Activated naive CD4-positive, alpha-beta T cell treated with anti-CD3 and anti-CD28 coated beads, Interleukin-2, amount 10 ng/mL, durations not matched to agents 7 days and 5 days (primary cell): ENCODE measurements at regions not wholly inside any gene's neighbourhood (a gene's known extent, or its start where the extent isn't known, plus 50 kb on each side); places are given as distances from the start of the nearest gene placed in this dataset.
"Not testable (repeated sequence)": the region's sequence is repeated elsewhere in the genome, so short reads cannot be mapped to it uniquely, and the experiment has no call there.

Experiments used
- CTCF ChIA-PET: fragments of 350-600 bp; sonication (Branson Sonifier 250); formaldehyde crosslinking; loops from one replicate; lab custom pipeline; 2021; ENCODE audit warnings: antibody characterized with exemption; lab: Charles Lee
- DNase-seq: peaks from one replicate; pipeline ENCODE4 v3.0.0-alpha.2; 2020
- H3K27ac Mint-ChIP-seq: one replicate; pipeline ENCODE4 v1.8.0; 2021; ENCODE audit warnings: mild to moderate bottlenecking, moderate library complexity, mixed read lengths
- H3K27me3 Mint-ChIP-seq: one replicate; pipeline ENCODE4 v1.8.0; 2021; ENCODE audit warnings: mild to moderate bottlenecking, mixed read lengths
- H3K36me3 Mint-ChIP-seq: one replicate; pipeline ENCODE4 v1.8.0; 2021; ENCODE audit warnings: mixed read lengths
- H3K4me1 Mint-ChIP-seq: one replicate; pipeline ENCODE4 v1.8.0; 2021; ENCODE audit warnings: mixed read lengths
- H3K4me3 Mint-ChIP-seq: one replicate; pipeline ENCODE4 v1.8.0; 2021; ENCODE audit warnings: mild to moderate bottlenecking, moderate library complexity, mixed read lengths
- H3K9me3 Mint-ChIP-seq: one replicate; pipeline ENCODE4 v1.8.0; 2021; ENCODE audit warnings: mixed read lengths

DNA sequence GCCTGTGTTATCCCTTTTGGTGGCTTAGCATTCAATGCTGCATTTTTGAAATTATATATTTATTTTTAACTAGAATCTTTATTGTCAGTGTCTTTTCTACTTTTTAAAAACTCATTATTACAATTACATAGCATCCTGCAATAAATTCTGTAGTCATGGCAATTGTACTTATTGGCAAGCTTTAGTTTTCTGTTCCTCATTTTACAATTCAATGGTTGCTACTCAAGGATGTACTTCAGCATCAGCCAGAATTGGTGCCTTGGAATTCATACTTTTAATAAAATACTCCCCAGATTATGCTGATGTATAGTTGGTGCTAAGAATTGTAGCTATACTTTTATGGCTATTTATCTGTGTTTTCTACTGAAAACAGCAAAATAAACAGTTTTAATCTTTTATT lies 1756.8 kb upstream of the SEL1L start:
- CTCF ChIA-PET, result interaction anchor here (1.6 kb wide), 1 partner anchor 10 kb away, joined by 6 read pairs; no protein-coding TSS in a partner anchor
- Mint-ChIP-seq H3K36me3 (no peaks in the 10 kb centered on the region), H3K9me3 (peaks cover 7% of the 10 kb centered on the region)

DNA sequence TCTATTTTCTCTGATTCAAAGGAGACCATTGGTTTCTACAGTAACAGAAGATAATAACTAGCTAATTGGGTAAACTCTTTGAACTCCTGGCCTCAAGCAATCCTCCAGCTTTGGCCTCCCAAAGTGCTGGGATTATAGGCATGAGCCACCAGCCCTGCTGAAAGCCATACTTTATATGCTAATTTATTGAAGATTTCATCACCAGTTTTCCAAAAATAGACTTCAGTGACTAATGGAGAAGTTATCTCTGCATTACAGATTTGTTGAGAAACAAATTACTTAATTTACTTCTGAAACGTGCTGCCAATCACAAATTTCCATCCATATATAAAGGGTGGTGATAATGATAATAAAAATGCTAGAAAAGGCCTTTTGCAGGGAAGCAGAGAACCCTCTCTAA lies 1758.1 kb upstream of the SEL1L start:
- no peak overlapping the region for H3K4me3 Mint-ChIP-seq
- H3K36me3 Mint-ChIP-seq, result no peaks in the 10 kb centered on the region
- H3K27me3 Mint-ChIP-seq, result no peaks in the 10 kb centered on the region
- peaks cover 7% of the 10 kb centered on the region for H3K9me3 Mint-ChIP-seq
- DNase-seq, result no peak
- no peaks in the 10 kb centered on the region for H3K4me1 Mint-ChIP-seq
- no peak overlapping the region for H3K27ac Mint-ChIP-seq
- CTCF ChIA-PET, result interaction anchor here (1.6 kb wide), 1 partner anchor 8 kb away, joined by 6 read pairs; no protein-coding TSS in a partner anchor

More for the DNA sequence above, 1756.8 kb upstream of the SEL1L start:
- no peak overlapping the region for H3K27ac Mint-ChIP-seq
- DNase-seq, result no peak
- H3K27me3 Mint-ChIP-seq, result no peaks in the 10 kb centered on the region
- H3K4me1 Mint-ChIP-seq, result no peaks in the 10 kb centered on the region
- H3K4me3 Mint-ChIP-seq, result no peak overlapping the region

DNA sequence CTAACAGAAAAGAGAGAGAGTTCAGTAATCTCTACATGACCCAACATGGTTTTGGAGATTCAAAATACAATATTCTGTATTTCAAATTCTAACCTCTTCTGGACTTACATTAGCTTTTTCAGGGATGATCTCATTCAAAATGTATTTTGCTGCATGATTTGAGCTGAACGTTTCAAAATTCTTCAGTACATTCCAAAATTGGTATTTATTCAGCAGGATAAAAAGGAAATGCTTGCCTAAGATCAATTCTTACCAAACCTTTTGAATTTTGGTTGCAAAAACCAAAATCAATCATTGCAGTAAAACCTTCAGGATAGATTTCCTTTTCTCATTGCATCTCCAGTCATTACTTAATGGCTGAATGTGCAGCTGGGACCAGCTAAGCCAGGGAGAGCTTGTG lies 1761.3 kb upstream of the SEL1L start:
- Mint-ChIP-seq H3K27ac (no peak overlapping the region), H3K36me3 (no peaks in the 10 kb centered on the region), H3K4me1 (no peaks in the 10 kb centered on the region), H3K27me3 (no peaks in the 10 kb centered on the region), H3K4me3 (no peak overlapping the region), H3K9me3 (no peaks in the 10 kb centered on the region)
- no peak for DNase-seq
- CTCF ChIA-PET, result no interaction called here

DNA sequence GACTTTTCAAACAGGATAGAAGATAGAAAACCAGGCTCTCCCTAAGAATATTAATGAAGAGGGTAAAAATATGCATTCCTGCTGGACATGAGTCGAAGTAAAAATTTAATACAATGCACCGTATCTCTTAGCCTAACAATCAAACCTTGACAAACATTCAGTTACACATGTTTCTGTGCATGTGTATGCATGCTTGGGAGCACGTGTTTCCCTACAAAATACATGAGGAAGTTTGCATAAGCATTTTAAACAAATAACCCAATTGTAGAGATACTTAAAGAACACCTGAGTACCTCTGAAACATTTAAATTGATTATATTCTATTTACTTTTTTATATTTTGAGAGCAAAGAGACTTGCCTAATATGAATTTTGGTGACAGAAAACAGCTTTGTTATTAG lies 1763.7 kb upstream of the SEL1L start:
- Mint-ChIP-seq H3K36me3 (no peaks in the 10 kb centered on the region), H3K27ac (no peak overlapping the region), H3K27me3 (no peaks in the 10 kb centered on the region), H3K4me1 (no peaks in the 10 kb centered on the region), H3K4me3 (no peak overlapping the region), H3K9me3 (no peaks in the 10 kb centered on the region)
- CTCF ChIA-PET, result no interaction called here
- no peak for DNase-seq

DNA sequence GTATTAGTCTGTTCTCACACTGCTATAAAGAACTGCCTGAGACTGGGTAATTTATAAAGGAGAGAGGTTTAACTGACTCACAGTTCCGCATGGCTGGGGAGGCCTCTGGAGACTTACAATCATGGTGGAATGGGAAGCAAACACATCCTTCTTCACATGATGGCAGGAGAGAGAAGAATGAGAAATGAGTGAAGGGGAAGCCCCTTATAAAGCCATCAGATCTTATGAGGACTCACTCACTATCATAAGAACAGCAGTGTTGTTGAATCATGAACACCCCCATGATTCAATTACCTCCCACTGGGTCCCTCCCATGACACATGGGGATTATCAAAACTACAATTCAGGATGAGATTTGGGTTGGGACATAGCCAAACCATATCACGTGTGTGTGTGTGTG lies 1764.4 kb upstream of the SEL1L start:
- H3K4me3 Mint-ChIP-seq, H3K9me3 Mint-ChIP-seq, H3K36me3 Mint-ChIP-seq, H3K4me1 Mint-ChIP-seq, CTCF ChIA-PET, DNase-seq, H3K27ac Mint-ChIP-seq, H3K27me3 Mint-ChIP-seq: not testable (repeated sequence)

DNA sequence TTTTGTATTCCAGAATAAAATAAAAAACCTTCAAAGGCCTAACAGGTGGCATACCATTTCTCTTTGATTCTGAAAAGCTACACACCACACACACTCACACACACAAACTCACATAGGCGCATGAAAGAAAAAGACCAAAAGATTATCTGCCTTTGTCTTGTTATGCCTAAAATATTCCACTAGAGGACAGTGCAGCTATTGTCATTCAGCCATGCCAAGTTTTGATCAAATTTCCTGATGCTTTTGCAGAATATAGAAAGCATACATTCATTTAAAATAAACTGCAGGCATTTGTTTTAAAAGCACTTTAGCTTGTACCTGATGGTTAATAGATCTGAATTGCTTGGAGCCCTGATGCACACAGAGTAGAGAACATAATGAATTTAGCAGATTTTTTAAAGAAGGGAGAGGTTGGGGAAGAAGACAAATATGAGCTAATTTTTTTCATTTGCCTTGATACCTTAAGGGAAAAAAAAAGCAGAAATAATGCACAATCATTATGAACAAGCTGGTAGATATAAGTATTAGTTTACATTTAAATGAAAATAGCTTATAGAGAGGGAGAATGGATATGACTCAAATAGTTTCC lies 1766.9 kb upstream of the SEL1L start:
- CTCF ChIA-PET, result interaction anchor here (1.2 to 1.3 kb wide), 2 partner anchors 9 to 28 kb away, joined by 3 to 6 read pairs; no protein-coding TSS in a partner anchor
- Mint-ChIP-seq H3K36me3 (no peaks in the 10 kb centered on the region), H3K4me3 (no peak overlapping the region), H3K9me3 (no peaks in the 10 kb centered on the region), H3K4me1 (no peaks in the 10 kb centered on the region), H3K27ac (no peak overlapping the region), H3K27me3 (no peaks in the 10 kb centered on the region)
- no peak for DNase-seq

DNA sequence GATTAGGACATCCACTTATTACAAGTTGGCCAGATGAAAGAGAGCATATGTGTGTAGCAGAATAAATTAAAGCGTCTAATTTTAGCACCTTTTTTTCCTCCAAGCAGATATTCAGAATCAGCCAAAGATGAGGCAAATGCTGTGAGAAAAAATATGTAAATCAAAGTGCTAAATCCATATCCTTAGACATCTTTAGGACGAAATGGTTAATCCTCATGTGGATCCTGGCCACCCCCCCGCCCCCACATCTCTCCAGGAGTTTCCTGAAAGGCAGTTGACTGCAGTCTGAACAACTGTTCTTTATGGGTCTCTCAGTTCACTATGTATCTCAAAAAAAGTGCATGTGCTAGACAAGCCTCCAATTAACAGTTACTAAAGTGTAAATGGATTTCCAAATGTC lies 1768.1 kb upstream of the SEL1L start:
- Mint-ChIP-seq H3K36me3 (no peaks in the 10 kb centered on the region), H3K4me1 (no peaks in the 10 kb centered on the region), H3K27me3 (no peaks in the 10 kb centered on the region), H3K9me3 (no peaks in the 10 kb centered on the region), H3K4me3 (no peak overlapping the region), H3K27ac (no peak overlapping the region)
- DNase-seq, result no peak
- CTCF ChIA-PET, result no interaction called here

DNA sequence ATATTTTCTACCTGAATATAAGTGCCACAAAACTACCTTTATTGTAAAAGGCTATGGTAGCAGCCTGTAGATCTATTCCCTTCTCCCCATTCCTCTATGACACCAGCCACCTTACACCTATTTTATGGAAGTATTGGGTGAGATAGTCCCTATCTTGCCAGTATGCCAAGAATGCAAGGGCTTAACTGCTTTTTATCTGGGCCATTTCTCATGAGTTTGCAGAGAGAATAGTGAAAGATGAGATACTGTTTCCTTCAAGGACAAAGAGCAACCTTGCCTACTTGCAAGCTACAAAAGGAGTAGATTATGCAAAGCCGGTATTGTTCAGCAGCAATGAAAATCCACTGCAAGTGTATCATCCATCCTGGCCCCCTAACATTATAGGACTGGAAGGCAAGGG lies 1775.6 kb upstream of the SEL1L start:
- CTCF ChIA-PET, result no interaction called here
- no peaks in the 10 kb centered on the region for H3K4me1 Mint-ChIP-seq
- no peak overlapping the region for H3K27ac Mint-ChIP-seq
- no peaks in the 10 kb centered on the region for H3K36me3 Mint-ChIP-seq
- H3K4me3 Mint-ChIP-seq, result no peak overlapping the region
- H3K9me3 Mint-ChIP-seq, result peaks cover 6% of the 10 kb centered on the region
- no peak for DNase-seq
- no peaks in the 10 kb centered on the region for H3K27me3 Mint-ChIP-seq

DNA sequence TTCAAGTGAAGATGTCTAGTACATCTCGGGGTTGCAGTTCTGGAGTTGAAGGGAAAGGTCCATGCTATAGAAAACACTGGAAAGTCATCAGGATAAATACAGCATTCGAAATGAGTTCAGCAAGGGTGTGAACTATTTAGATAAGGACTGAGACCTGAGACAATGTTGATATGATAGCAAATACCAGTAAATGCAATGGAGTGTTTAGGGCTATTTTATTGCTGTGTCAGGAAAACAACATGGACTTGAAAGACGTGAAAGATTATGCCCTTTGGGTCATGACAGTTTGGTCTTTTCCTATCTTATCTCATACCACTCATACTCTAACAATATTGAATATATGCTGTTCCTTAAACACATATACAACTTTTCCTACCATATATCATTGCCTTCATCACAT lies 1776.2 kb upstream of the SEL1L start:
- DNase-seq, result no peak
- no peaks in the 10 kb centered on the region for H3K36me3 Mint-ChIP-seq
- CTCF ChIA-PET, result no interaction called here
- no peak overlapping the region for H3K4me3 Mint-ChIP-seq
- peaks cover 6% of the 10 kb centered on the region for H3K9me3 Mint-ChIP-seq
- no peaks in the 10 kb centered on the region for H3K4me1 Mint-ChIP-seq
- no peak overlapping the region for H3K27ac Mint-ChIP-seq
- H3K27me3 Mint-ChIP-seq, result no peaks in the 10 kb centered on the region

DNA sequence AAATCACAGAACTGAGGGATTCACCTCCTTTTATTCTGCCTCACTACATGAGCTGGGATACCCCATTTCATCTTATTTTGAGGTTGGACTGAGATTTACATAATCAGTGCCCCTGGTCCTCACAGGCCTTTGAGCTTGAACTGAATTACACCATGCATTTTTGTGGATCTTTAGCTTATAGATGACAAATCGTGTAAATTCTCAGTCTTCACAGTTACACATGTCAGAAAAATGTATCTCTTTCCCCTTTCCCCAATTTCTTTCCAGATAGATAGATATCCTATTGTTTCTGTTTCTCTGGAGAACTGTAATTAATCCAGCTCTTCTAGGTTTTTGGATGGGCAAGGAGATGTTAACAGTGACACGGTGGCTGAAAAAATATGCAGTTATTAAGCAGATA lies 1778.9 kb upstream of the SEL1L start:
- H3K27ac Mint-ChIP-seq, result no peak overlapping the region
- CTCF ChIA-PET, result no interaction called here

DNA sequence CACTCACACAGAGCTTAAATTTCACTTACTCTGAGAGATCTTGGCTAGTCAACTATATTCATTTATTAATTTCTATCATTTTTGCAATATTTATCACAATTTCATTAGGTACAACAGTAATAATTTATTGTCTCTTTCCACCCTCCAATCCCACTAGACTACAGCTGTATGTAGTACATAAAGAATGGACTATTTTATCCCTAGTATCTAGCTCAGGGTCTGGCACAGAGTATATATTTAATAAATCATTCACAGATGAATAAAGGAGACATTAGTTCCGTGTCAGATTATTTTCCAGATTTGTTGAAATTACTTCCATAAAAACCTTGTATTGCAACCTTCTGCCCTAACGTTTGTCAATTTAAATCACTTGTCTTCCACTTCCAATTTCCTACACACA lies 1781.1 kb upstream of the SEL1L start:
- CTCF ChIA-PET, result interaction anchor here (0.6 kb wide), 1 partner anchor 8 kb away, joined by 4 read pairs; no protein-coding TSS in a partner anchor
- Mint-ChIP-seq H3K4me3 (no peak overlapping the region), H3K27me3 (no peaks in the 10 kb centered on the region), H3K4me1 (no peaks in the 10 kb centered on the region), H3K9me3 (peaks cover 11% of the 10 kb centered on the region), H3K27ac (no peak overlapping the region), H3K36me3 (no peaks in the 10 kb centered on the region)
- no peak for DNase-seq

More for the DNA sequence above, 1778.9 kb upstream of the SEL1L start:
- no peak for DNase-seq
- Mint-ChIP-seq H3K36me3 (no peaks in the 10 kb centered on the region), H3K27me3 (no peaks in the 10 kb centered on the region), H3K4me3 (no peak overlapping the region), H3K9me3 (peaks cover 12% of the 10 kb centered on the region), H3K4me1 (no peaks in the 10 kb centered on the region)

DNA sequence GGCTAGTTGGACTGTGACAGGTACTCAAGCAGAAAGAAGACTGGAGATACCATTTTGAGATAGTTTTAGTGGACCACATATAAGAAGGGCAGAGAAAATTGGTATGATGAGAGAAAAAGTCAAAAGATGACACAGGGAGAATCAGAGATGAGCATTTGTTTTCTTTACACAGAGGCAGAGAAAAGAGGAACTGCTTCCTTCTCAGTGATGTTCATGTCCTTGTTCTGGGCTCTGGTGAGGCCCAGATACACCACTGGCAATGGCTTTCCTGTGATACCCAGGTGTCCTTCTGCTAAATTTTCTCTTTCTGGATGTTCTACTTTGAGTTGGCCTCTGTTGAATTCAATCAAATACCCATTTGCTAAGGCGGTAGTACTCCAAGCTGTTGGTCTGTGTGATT lies 1782.7 kb upstream of the SEL1L start:
- Mint-ChIP-seq H3K4me1 (no peaks in the 10 kb centered on the region), H3K4me3 (no peak overlapping the region), H3K27ac (no peak overlapping the region), H3K9me3 (peaks cover 8% of the 10 kb centered on the region), H3K36me3 (no peaks in the 10 kb centered on the region), H3K27me3 (no peaks in the 10 kb centered on the region)
- CTCF ChIA-PET, result no interaction called here
- no peak for DNase-seq

DNA sequence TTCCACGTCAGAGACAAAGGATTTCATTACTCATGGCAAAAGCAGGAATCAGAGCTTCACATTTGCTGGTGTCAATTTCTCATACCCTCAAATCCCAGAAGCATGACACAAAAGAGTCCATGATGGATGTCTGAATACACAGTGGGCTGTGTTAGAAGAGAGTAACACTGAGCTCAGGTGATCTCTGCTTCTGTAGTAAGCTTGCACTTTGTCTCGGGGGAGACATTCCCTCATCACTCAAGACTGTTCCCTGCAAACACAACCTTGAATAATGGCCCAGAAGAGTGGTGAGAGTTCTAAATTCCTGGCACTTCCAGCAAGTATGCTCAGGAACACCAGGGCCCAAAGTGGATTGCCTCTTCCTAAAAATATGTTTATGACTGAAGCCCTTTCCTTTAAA lies 1787.2 kb upstream of the SEL1L start:
- Mint-ChIP-seq H3K27ac (no peak overlapping the region), H3K4me3 (no peak overlapping the region), H3K27me3 (no peaks in the 10 kb centered on the region), H3K9me3 (peaks cover 2% of the 10 kb centered on the region), H3K4me1 (no peaks in the 10 kb centered on the region), H3K36me3 (no peaks in the 10 kb centered on the region)
- CTCF ChIA-PET, result no interaction called here
- DNase-seq, result no peak

DNA sequence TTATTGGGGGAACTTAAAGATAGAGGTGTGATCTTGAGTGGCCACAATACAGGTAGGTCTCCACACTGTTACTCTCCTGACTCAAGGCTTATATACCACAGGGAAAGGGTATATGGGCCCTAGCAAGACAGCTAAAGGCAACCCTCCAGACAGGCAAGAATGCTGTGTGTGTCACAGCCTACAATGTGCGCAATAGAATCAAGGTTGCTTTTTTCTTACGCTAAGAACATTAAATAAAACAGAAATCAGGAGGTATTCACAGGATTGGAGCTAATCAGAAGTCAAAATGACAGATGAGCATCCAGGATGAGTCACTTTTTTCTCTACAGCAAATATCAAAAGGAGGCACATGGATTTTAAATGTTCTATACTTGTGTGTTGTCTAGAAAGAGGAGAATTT lies 1797.9 kb upstream of the SEL1L start:
- no peaks in the 10 kb centered on the region for H3K36me3 Mint-ChIP-seq
- CTCF ChIA-PET, result no interaction called here
- DNase-seq, result no peak
- H3K4me1 Mint-ChIP-seq, result no peaks in the 10 kb centered on the region
- H3K4me3 Mint-ChIP-seq, result no peak overlapping the region
- H3K27ac Mint-ChIP-seq, result no peak overlapping the region
- no peaks in the 10 kb centered on the region for H3K9me3 Mint-ChIP-seq
- H3K27me3 Mint-ChIP-seq, result no peaks in the 10 kb centered on the region

DNA sequence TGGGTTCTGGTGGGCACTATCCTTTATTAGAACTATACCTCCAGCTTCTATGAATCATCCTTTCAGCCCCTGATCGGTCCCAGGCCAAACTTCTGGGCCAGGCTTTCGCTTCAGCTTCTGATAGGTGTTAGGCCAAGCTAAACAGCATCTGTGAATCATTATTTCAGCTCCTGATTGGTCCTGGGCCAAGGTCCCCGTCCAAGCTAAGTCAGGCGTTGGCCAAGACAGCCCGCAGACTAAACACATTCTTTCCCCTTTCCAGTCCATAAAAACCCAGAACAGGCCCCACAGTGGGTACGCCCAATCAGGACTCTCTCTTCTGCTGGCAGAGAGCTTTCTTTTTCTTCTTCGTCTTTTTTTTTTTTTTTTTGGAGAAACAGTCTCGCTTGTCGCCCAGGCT lies 1808.9 kb upstream of the SEL1L start:
- DNase-seq, result no peak
- CTCF ChIA-PET, result no interaction called here

More for the DNA sequence above, 1808.9 kb upstream of the SEL1L start:
- Mint-ChIP-seq H3K9me3 (peaks cover 5% of the 10 kb centered on the region), H3K4me1 (no peaks in the 10 kb centered on the region), H3K27me3 (no peaks in the 10 kb centered on the region), H3K4me3 (no peak overlapping the region), H3K27ac (no peak overlapping the region), H3K36me3 (no peaks in the 10 kb centered on the region)
